ENCODE measurements at regions not wholly inside any gene's neighbourhood (a gene's known extent, or its start where the extent isn't known, plus 50 kb on each side); places are given as distances from the start of the nearest gene placed in this dataset.
A peak's percentile ranks its signal among the peaks of the same experiment; 100 is the strongest.

DNA sequence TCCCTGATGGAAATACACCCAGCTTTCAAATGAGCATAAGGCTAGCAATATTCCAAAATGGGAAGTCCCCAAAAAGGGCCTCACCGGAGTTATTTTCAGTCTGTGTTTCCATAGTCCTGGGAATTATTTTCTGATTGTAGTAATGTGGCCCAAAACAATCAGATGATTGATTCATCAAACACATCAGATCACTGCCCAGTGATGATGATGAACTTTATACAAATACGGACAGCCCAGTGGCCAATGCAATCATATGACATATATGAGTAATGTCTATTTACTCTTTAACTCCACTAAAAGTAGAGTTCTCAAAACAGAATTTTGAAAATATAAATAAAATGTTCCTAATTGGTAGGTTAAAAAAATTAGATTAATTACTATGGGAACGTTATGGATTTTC, 467.8 kb downstream of the ZNF608 start:
- Mint-ChIP-seq H3K4me1 (peaks cover 25% of the 10 kb centered on the region), H3K27me3 (ENCODE audit: low read depth) (no peaks in the 10 kb centered on the region), H3K9me3 (no peaks in the 10 kb centered on the region), H3K27ac (no peak overlapping the region), H3K36me3 (no peaks in the 10 kb centered on the region), H3K4me3 (no peak overlapping the region)
- DNase-seq (ENCODE audit: low spot score in 2 of 2, unreplicated experiment in 2 of 2) = no peak
- TF ChIP-seq CTCF (IDR thresholded peaks at IDR 0.05; ENCODE audit: unreplicated experiment) = no peak

GRCh38 chr5:124277767-124278545, 468.5 kb downstream of the ZNF608 start:
- no peak for DNase-seq (ENCODE audit: low spot score in 2 of 2, unreplicated experiment in 2 of 2)
- TF ChIP-seq CTCF (IDR thresholded peaks at IDR 0.05; ENCODE audit: unreplicated experiment) = no peak
- Mint-ChIP-seq H3K9me3 (no peaks in the 10 kb centered on the region), H3K27ac (peak overlapping the region; percentile 9), H3K4me3 (no peak overlapping the region), H3K27me3 (ENCODE audit: low read depth) (no peaks in the 10 kb centered on the region), H3K4me1 (peaks cover 23% of the 10 kb centered on the region), H3K36me3 (no peaks in the 10 kb centered on the region)

GRCh38 chr5:124276166-124276565, 470.3 kb downstream of the ZNF608 start:
- Mint-ChIP-seq H3K4me1 (peaks cover 23% of the 10 kb centered on the region), H3K9me3 (no peaks in the 10 kb centered on the region), H3K4me3 (no peak overlapping the region), H3K27ac (no peak overlapping the region), H3K27me3 (ENCODE audit: low read depth) (no peaks in the 10 kb centered on the region), H3K36me3 (no peaks in the 10 kb centered on the region)
- no peak for DNase-seq (ENCODE audit: low spot score in 2 of 2, unreplicated experiment in 2 of 2)
- no peak for TF ChIP-seq CTCF (IDR thresholded peaks at IDR 0.05; ENCODE audit: unreplicated experiment)

DNA sequence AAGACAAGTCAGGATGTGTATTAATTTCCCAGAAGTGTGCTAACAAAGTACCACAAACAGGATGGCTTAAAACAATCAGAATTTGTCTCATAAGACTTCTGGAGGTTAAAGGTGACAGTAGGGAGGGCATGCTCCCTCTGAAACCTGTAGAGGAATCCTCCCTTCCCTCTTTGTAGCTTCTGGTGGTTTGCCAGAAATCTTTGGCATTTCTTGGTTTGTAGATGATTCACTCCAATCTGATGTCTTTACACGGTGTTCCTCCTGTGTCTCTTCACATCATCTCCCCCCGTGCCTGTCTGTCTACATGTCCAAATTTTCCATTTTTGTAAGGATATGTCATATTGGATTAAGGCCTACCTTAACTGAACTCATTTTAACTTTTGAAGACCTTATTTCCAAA, 471.5 kb downstream of the ZNF608 start:
- DNase-seq (ENCODE audit: low spot score in 2 of 2, unreplicated experiment in 2 of 2) = no peak
- no peaks in the 10 kb centered on the region for H3K9me3 Mint-ChIP-seq
- TF ChIP-seq CTCF (IDR thresholded peaks at IDR 0.05; ENCODE audit: unreplicated experiment) = no peak
- no peak overlapping the region for H3K27ac Mint-ChIP-seq
- H3K4me3 Mint-ChIP-seq = no peak overlapping the region
- H3K27me3 Mint-ChIP-seq (ENCODE audit: low read depth) = no peaks in the 10 kb centered on the region
- H3K36me3 Mint-ChIP-seq = no peaks in the 10 kb centered on the region
- H3K4me1 Mint-ChIP-seq = peaks cover 20% of the 10 kb centered on the region

DNA sequence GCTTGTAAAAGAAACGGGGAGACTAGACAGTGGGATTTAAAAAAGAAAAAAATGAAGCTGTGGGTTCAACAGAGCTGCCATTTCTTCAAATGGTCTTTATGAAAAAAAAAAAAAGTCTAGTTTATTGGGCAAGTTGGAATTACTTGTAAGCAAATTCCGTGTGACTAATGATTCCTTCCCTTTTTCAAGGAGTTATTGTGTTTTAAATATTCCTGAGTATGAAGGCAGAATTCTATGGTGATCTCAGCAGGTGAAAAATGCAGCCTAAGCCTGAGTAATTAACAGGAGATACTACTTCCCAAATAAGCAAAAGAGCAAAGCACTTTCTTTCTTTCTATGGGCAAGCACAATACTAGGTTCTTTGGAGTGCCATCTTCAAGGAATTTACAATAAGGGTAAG, 481.9 kb downstream of the ZNF608 start:
- Mint-ChIP-seq H3K9me3 (no peaks in the 10 kb centered on the region), H3K27me3 (ENCODE audit: low read depth) (no peaks in the 10 kb centered on the region), H3K4me1 (peaks cover 2% of the 10 kb centered on the region), H3K4me3 (no peak overlapping the region), H3K27ac (no peak overlapping the region), H3K36me3 (no peaks in the 10 kb centered on the region)
- no peak for DNase-seq (ENCODE audit: low spot score in 2 of 2, unreplicated experiment in 2 of 2)
- no peak for TF ChIP-seq CTCF (IDR thresholded peaks at IDR 0.05; ENCODE audit: unreplicated experiment)
